ENCODE measurements at regions not wholly inside any gene's neighbourhood (a gene's known extent, or its start where the extent isn't known, plus 50 kb on each side); places are given as distances from the start of the nearest gene placed in this dataset.

DNA sequence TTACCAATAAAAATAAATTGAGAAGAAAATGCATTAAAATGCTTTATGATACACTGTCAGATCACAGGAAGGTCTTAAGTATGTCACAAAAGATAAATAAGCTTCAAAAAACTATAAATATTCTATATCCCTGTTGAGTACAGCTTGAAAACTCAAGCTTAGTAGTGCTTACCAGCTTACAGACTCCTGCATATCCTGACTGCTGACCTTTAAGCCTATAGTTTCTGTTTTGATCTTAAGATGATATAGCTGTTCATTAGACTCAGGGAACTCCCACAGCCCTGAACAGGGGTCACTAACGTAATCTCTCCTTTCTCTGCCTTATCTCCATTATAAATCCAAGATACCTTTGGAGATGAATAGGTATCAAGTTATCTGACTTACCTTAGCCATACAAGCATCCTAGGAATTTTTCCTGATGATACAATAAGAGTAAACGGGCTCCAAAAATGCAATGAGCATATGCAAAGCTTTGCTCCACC lies 93.7 kb upstream of the RBBP8 start:
- intact Hi-C loops (cut with DNase I): no loop called here
- H3K27ac ChIP-seq: no peak overlapping the region
- H3K9me3 ChIP-seq (replicated peaks in 1 of 3): no peaks in the 10 kb centered on the region
- no peaks in the 10 kb centered on the region for H3K36me3 ChIP-seq (replicated peaks in 1 of 2)
- no peaks in the 10 kb centered on the region for H3K27me3 ChIP-seq
- DNase-seq: no peak
- WGBS, 4 donors: 64 to 85% (median 77%) methylated on average over 2 of the region's 2 CpGs
- TF ChIP-seq, protein P1, sequence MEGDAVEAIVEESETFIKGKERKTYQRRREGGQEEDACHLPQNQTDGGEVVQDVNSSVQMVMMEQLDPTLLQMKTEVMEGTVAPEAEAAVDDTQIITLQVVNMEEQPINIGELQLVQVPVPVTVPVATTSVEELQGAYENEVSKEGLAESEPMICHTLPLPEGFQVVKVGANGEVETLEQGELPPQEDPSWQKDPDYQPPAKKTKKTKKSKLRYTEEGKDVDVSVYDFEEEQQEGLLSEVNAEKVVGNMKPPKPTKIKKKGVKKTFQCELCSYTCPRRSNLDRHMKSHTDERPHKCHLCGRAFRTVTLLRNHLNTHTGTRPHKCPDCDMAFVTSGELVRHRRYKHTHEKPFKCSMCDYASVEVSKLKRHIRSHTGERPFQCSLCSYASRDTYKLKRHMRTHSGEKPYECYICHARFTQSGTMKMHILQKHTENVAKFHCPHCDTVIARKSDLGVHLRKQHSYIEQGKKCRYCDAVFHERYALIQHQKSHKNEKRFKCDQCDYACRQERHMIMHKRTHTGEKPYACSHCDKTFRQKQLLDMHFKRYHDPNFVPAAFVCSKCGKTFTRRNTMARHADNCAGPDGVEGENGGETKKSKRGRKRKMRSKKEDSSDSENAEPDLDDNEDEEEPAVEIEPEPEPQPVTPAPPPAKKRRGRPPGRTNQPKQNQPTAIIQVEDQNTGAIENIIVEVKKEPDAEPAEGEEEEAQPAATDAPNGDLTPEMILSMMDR (IDR thresholded peaks at IDR 0.05): no peak
- no peak for TF ChIP-seq POLR2A (IDR thresholded peaks at IDR 0.05)
- H3K4me1 ChIP-seq (replicated peaks in 1 of 2): no peaks in the 10 kb centered on the region
- H3K4me3 ChIP-seq: no peak overlapping the region

DNA sequence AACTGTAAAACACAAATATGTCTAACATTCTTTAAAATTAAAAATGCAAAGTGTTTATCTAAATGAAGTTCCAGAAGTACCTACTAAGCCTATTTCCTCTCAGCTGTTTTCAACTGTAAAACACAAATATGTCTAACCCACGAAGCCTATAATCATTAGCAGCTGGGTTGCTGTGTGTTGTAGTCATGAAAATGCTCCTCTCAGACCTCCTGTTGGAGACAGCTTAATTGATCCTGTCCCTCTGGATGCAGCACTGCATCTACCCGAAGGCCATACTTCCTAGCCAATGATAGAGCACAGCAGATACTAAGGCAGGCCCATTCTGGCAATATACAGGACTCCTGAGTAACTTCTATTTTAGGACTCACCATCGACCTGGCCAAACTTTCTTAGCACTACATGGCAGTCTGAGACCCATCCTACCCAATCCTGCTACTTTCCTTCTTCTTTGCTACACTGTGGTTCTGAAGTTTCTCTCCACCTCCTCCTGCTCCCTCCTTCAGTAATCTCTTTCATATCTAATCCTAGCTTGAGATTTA lies 92.5 kb upstream of the RBBP8 start:
- no peak for TF ChIP-seq POLR2A (IDR thresholded peaks at IDR 0.05)
- WGBS, 4 donors: 78 to 88% (median 85%) methylated on average over 3 of the region's 3 CpGs
- no peaks in the 10 kb centered on the region for H3K4me1 ChIP-seq (replicated peaks in 1 of 2)
- intact Hi-C loops (cut with DNase I): no loop called here
- no peak for DNase-seq
- no peak overlapping the region for H3K27ac ChIP-seq
- no peaks in the 10 kb centered on the region for H3K36me3 ChIP-seq (replicated peaks in 1 of 2)
- no peak overlapping the region for H3K4me3 ChIP-seq
- no peaks in the 10 kb centered on the region for H3K9me3 ChIP-seq (replicated peaks in 1 of 3)
- no peaks in the 10 kb centered on the region for H3K27me3 ChIP-seq

DNA sequence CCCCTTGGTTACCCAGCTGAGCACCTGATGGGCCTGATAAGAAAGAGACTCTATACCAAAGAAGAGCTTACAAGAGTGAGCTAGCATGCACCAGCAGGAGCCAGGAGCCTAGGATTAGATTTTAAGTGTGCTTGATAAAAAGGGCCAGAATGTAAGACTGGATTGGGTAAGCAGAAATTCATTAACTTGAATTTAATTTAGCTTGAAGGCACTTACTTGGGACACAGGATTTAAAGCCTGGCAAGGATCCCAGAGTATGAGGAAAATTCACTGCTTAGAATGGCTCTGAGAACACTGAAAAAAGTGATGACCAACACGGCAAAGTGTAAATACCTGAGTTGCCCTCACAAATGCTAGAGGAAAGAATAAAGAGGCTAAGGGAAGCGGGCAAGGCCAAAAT lies 91.3 kb upstream of the RBBP8 start:
- H3K27me3 ChIP-seq: no peaks in the 10 kb centered on the region
- 86 to 94% (median 91%) methylated on average over 2 of the region's 2 CpGs for WGBS, 4 donors
- TF ChIP-seq, protein P1 (IDR thresholded peaks at IDR 0.05): no peak
- no peak for TF ChIP-seq POLR2A (IDR thresholded peaks at IDR 0.05)
- no peaks in the 10 kb centered on the region for H3K4me1 ChIP-seq (replicated peaks in 1 of 2)
- no peaks in the 10 kb centered on the region for H3K36me3 ChIP-seq (replicated peaks in 1 of 2)
- DNase-seq: no peak
- no peak overlapping the region for H3K4me3 ChIP-seq
- intact Hi-C loops (cut with DNase I): no loop called here
- H3K9me3 ChIP-seq (replicated peaks in 1 of 3): no peaks in the 10 kb centered on the region
- H3K27ac ChIP-seq: no peak overlapping the region

DNA sequence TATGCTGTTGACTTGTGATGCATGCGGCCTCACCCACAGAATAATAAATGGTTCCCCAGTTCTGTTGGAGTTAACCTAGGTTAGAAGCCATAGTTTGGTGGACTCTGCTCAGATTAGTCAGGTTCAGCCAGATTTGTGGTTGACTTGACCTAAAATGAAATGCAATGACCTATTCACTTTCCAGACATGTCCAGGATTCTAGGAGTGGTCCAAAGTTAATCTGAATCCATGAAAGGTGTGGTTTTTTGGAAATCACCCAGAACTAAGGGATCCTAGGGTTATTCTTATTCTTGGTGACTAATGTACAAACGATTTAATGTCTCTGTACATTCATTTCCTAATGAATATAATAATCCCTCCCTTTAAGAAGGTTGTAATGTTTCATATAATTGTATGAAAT lies 88.9 kb upstream of the RBBP8 start:
- Histone ChIP-seq H3K4me3 (no peak overlapping the region), H3K36me3 (replicated peaks in 1 of 2) (no peaks in the 10 kb centered on the region), H3K27me3 (no peaks in the 10 kb centered on the region), H3K4me1 (replicated peaks in 1 of 2) (no peaks in the 10 kb centered on the region), H3K9me3 (replicated peaks in 1 of 3) (no peaks in the 10 kb centered on the region), H3K27ac (no peak overlapping the region)
- TF ChIP-seq POLR2A (IDR thresholded peaks at IDR 0.05): no peak
- TF ChIP-seq, protein P1 (IDR thresholded peaks at IDR 0.05): no peak
- 81 to 83% (median 83%) methylated on average over 2 of the region's 2 CpGs for WGBS, 4 donors
- intact Hi-C loops (cut with DNase I): no loop called here
- no peak for DNase-seq

DNA sequence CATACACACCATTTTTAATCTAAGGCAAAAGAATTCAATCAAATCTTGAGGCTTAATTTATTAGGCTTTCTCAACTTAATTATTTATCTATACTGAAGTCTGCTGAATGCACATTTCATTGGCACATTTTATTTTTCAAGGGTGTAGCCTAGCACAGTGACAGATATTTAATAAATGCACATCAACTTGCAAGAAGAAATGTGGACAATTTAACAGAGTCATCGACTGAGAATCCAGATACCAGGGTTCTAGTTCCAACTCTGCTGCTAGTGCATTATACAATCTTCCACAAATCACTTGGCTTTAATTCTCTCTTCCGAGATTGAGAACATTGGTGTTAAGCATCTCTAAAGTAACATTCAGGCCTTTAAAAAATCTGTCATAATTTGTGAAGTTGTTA lies 88.5 kb upstream of the RBBP8 start:
- no peaks in the 10 kb centered on the region for H3K36me3 ChIP-seq (replicated peaks in 1 of 2)
- no peaks in the 10 kb centered on the region for H3K9me3 ChIP-seq (replicated peaks in 1 of 3)
- 88 to 90% (median 90%) methylated on average over 2 of the region's 2 CpGs for WGBS, 4 donors
- intact Hi-C loops (cut with DNase I): no loop called here
- no peaks in the 10 kb centered on the region for H3K4me1 ChIP-seq (replicated peaks in 1 of 2)
- no peak for DNase-seq
- no peak overlapping the region for H3K27ac ChIP-seq
- H3K4me3 ChIP-seq: no peak overlapping the region
- no peaks in the 10 kb centered on the region for H3K27me3 ChIP-seq
- TF ChIP-seq POLR2A (IDR thresholded peaks at IDR 0.05): no peak
- TF ChIP-seq, protein P1 (IDR thresholded peaks at IDR 0.05): no peak

All from adrenal gland (tissue), 9 donors.